HG02623 (cell line): ENCODE measurements at regions not wholly inside any gene's neighbourhood (a gene's known extent, or its start where the extent isn't known, plus 50 kb on each side); places are given as distances from the start of the nearest gene placed in this dataset.

ENCODE experiments used
- ATAC-seq: cut with Tn5 transposase; IDR thresholded peaks from one replicate; pipeline ENCODE4 v1.9.1; 2021; ENCODE audit warnings: moderate library complexity; ENCODE audit not compliant: unreplicated experiment

- no peak for ATAC-seq
Measured at GRCh38 chr5:31049936-31050704, 143.4 kb upstream of the CDH6 start.

GRCh38 chr5:31049461-31049860, 144.0 kb upstream of the CDH6 start:
- ATAC-seq = no peak

- no peak for ATAC-seq
Measured at GRCh38 chr5:31048282-31049270, 144.9 kb upstream of the CDH6 start.

- ATAC-seq = no peak
Measured at GRCh38 chr5:31047621-31048020, 145.9 kb upstream of the CDH6 start.

- ATAC-seq = no peak
Measured at GRCh38 chr5:31047007-31047406, 146.5 kb upstream of the CDH6 start.

DNA sequence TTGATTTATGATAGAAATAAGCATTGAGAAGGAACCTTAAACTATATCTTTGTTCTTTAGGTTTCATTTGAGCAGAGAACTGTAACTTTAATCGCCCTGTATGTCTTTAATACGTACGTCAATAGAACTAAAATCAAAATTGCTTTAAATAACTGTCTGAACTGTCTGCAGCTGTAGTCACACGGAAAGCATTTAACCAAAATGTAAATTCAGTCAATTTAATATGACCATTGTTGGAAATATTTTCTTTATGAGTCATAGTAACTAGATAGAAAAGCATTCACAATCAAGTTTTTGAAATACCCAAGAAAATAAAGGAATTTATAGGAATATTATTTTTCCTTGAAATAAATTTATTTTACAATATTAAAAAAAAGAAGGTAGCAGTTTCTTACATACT, 157.1 kb upstream of the CDH6 start:
- no peak for ATAC-seq

DNA sequence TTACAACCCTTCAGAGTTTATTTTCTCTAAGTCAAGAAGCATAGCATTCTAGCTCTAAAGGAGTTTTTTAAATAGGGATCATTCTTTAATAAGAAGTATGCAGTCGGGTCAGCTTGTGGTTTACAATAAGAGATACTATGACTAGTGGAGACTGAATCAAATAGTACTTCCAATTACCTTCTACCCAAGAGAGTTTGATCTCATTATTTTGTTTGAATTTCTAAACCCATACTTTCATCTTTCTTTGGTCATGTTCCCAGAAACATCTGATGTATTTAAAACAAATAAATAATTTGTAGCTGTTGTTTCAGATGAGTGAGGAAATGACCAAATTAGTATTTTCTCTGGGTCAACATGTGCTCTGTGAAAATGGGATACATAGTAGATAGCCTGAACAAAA, 160.2 kb upstream of the CDH6 start:
- ATAC-seq = no peak

DNA sequence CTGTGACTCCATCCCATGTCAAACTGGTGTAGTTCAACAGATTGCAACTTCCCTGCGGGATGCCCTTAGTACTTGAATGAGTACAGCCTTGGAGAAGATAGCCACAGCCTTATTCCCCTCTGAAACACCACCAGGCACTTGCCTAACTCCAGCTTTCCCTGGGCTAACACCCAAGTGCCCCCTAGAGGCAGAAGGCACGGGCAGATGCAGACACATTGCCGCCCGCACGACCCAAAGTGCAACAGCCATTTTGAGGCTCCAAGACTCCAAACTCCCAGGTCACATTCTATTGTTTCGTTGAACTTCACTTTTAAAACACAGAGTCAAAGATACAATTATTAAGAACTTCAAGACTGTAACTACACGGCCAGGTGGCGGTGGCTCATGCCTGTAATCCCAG, 163.6 kb upstream of the CDH6 start:
- ATAC-seq = no peak

DNA sequence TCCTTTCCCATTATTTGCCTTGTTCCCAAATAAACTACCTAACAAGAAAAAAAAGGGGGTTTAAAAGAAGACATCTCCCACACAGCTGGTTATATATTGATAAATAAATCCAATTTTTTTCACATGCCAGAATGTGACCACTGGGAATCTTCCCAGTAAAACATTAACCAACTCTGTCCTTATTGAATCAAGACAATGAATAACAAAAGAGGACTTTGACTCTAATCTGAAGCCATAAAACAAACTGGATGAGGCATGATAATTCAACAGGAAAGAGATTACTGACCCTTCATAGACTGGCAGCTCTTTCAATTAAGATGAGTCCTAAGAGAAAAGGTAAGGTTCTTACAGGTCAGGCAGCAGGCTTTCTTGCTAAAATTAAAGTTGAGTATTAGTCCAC, 165.8 kb upstream of the CDH6 start:
- ATAC-seq = no peak

DNA sequence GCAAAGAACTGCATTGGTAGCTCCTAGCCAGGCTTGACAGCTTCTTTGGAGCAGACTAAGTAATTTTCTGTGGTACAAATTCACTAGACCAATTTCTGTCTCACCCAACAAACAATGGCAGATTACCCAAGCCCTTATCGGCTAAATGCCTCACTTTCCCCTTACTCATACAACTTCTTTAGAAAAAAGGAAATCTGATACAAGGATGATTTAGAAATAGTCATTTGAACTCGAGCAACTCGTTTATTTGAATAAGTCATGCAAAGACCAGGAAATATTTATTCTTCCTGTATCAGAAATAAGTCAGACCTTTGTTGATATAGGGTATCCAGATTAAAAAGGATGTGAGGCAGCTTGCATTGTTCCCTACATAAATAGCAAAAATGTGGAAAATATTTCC, 170.4 kb upstream of the CDH6 start:
- ATAC-seq = no peak

- no peak for ATAC-seq
Measured at GRCh38 chr5:31021181-31021624, 172.3 kb upstream of the CDH6 start.

DNA sequence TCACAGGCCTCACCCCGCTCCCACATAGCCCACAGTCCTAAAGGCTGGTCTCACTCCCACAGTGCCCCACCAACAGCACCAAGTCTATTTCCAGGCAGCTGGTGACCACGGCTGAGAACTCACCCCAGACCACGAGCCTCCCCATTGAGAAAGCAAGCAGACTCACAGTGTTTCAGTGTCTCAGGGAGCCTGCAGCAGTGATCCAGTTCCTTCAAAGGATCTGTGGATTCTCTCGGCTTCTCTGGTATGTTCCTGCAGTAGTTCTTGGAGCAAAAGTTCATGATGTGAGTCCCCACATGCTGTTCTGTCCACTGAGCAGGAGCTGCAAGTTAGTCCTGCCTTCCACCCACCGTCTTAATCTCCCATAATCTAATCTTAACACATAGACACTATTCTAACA, 185.3 kb upstream of the CDH6 start:
- no peak for ATAC-seq

DNA sequence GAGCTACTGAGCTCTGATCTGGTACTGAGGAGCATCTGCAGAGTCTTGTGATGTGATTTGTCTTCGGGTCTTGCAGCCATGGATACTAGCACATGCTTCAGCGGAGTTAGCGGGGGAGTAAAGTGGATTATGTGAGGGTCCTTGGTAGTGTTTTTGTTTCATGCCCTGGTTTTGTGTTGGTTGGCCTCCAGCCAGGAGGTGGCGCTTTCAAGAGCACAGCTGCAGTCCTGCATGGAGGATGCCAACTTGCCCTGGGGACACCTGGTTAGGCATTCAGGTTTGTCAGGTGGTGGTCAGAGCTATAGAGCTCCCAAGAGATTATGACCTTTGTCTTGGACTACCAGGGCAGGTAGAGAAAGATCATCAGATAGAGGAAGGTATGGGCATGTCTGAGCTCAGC, 185.8 kb upstream of the CDH6 start:
- no peak for ATAC-seq

DNA sequence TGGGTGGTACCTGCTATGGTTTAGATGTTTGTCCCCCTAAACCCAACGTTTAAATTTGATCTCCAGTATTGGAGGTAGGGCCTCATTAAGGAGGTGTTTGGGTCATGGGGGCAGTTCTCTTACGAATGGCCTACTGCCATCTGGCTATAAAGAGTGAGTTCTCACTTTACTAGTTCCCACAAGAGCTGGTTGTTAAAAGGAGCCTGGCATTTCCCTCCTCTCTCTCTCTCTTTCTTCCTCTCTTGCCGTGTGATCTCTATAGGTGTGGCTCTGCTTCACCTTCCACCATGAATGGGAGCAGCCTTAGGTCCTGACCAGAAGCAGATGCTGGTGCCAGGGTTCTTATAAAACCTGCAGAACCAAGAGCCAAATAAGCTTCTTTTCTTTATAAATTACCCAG, 193.2 kb upstream of the CDH6 start:
- ATAC-seq = no peak

GRCh38 chr5:30997681-30998080, 195.8 kb upstream of the CDH6 start:
- ATAC-seq = no peak

DNA sequence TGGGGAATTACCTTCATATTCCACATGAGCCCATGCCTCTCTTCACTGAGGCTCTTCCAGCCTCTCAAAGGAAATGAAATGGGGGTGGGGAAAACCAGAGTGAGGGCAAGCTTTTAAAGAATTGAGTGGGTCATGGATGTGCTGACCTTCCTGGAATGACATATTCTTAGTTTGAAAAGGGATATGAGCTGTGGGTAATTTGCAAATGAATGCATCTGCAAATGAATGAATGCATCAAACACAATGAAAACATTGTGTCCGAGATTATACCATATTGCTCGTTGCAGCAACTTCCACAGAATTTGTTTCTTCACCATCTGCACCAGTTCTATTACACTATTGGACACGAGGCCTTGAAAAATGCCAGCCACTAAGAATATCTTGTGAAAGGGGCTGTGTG, 198.6 kb upstream of the CDH6 start:
- no peak for ATAC-seq

GRCh38 chr5:30994176-30994575, 199.3 kb upstream of the CDH6 start:
- no peak for ATAC-seq

DNA sequence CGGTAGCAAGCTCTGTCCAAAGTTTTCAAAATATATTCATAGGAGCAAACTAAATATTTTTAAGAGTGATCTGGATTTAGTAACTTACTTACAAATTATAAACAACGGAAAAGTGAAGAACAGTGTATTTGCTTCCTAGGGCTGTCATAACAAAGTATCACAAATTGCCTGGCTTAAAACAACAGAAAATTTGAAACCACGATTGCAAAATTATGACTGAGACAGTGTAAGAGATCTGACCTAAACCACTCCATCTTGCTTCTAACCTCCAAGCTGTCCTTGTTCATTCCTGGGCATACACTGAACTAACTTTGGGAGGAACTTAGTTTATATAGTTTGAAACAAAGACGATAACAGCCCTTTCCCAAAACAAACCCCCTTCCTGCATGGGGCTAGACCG, 202.0 kb upstream of the CDH6 start:
- no peak for ATAC-seq

- no peak for ATAC-seq
Measured at GRCh38 chr5:30981576-30981975, 211.9 kb upstream of the CDH6 start.

GRCh38 chr5:30968971-30969370, 224.5 kb upstream of the CDH6 start:
- ATAC-seq = no peak

DNA sequence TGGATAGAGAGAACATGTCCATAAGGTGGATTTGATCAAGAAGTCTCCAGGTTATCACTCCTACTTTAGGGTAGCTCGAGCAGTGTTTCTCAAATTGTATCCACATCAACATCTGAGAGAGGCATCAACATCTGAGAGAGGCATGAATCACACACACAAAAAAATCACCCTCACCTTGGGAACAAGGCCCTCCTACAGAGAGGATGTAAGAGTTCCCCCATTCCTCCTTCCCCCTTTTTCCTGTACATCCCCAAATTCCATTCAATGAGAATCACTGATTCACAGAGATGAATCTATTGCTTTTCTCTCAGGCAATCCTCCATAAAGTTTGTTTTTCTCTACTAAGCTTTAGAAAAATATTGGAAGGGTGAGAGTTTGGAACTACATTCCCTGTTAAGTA, 233.4 kb upstream of the CDH6 start:
- ATAC-seq = no peak

DNA sequence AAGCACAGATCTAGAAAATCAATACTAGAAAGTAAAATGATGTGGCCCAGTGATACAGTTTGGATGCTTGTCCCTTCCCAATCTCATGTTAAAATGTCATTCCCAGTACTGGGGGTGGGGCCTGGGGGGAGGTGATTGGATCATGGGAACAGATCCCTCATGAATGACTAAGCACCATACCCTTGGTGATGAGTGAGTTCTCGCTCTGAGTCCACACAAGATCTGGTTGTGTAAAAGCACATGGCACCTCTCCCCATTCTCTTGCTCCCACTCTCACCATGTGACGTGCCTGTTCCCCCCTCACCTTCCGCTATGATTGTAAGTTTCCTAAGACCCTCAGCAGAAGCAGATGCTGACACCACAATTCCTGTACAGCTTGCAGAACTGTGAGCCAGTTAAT, 234.2 kb upstream of the CDH6 start:
- no peak for ATAC-seq
